MCF 10A (cell line): ENCODE measurements at regions not wholly inside any gene's neighbourhood (a gene's known extent, or its start where the extent isn't known, plus 50 kb on each side); places are given as distances from the start of the nearest gene placed in this dataset.

Source experiments
- BruUV-seq: library from RNA; stranded (reverse); fragments of 400-500 nt; replicated peaks from 2 replicates; lab custom pipeline; 2021; lab: Mats Ljungman, UMichigan
- CTCF ChIA-PET: fragments of 300-600 bp; sonication (Branson Sonifier 250); formaldehyde crosslinking; extraction: SDS; loops from one replicate; lab custom pipeline; 2021; ENCODE audit warnings: antibody characterized with exemption, inconsistent platforms; lab: Yijun Ruan, JAX
- POLR2A ChIA-PET: fragments of 300-600, 350-650 bp; sonication (Branson Sonifier 250); formaldehyde crosslinking; extraction: SDS; loops from one replicate; lab custom pipeline; 2020; ENCODE audit warnings: antibody characterized with exemption, inconsistent platforms; lab: Yijun Ruan, JAX
- DNase-seq: peaks from one replicate; pipeline ENCODE4 v3.0.0-alpha.2; 2018; ENCODE audit not compliant: unreplicated experiment
- H3K27ac Mint-ChIP-seq: one replicate; pipeline ENCODE4 v1.8.0; 2022; ENCODE audit warnings: mild to moderate bottlenecking, low read depth, mixed read lengths; ENCODE audit not compliant: unreplicated experiment
- H3K27me3 Mint-ChIP-seq: one replicate; pipeline ENCODE4 v1.8.0; 2022; ENCODE audit warnings: mixed read lengths; ENCODE audit not compliant: insufficient read depth, unreplicated experiment
- H3K36me3 Mint-ChIP-seq: one replicate; pipeline ENCODE4 v1.8.0; 2022; ENCODE audit warnings: mild to moderate bottlenecking, moderate library complexity, mixed read lengths; ENCODE audit not compliant: insufficient read depth, unreplicated experiment
- H3K4me1 Mint-ChIP-seq: one replicate; pipeline ENCODE4 v1.8.0; 2022; ENCODE audit warnings: mixed read lengths; ENCODE audit not compliant: insufficient read depth, unreplicated experiment
- H3K4me3 Mint-ChIP-seq: one replicate; pipeline ENCODE4 v1.8.0; 2022; ENCODE audit warnings: mild to moderate bottlenecking, moderate library complexity, mixed read lengths; ENCODE audit not compliant: unreplicated experiment
- H3K9me3 Mint-ChIP-seq: one replicate; pipeline ENCODE4 v1.8.0; 2022; ENCODE audit warnings: mixed read lengths; ENCODE audit not compliant: unreplicated experiment
- intact Hi-C: fragments of 100-400 bp; cut with micrococcal nuclease; formaldehyde crosslinking; loops from 2 replicates; pipeline ENCODE4 v1.14.1; 2022
- TF ChIP-seq, protein P1 (sequence below): fragments of 200-600 bp; IDR thresholded peaks from one replicate; pipeline ENCODE4 v1.8.0; 2022; ENCODE audit warnings: antibody characterized with exemption, mild to moderate bottlenecking; ENCODE audit not compliant: unreplicated experiment

- TF ChIP-seq, protein P1, sequence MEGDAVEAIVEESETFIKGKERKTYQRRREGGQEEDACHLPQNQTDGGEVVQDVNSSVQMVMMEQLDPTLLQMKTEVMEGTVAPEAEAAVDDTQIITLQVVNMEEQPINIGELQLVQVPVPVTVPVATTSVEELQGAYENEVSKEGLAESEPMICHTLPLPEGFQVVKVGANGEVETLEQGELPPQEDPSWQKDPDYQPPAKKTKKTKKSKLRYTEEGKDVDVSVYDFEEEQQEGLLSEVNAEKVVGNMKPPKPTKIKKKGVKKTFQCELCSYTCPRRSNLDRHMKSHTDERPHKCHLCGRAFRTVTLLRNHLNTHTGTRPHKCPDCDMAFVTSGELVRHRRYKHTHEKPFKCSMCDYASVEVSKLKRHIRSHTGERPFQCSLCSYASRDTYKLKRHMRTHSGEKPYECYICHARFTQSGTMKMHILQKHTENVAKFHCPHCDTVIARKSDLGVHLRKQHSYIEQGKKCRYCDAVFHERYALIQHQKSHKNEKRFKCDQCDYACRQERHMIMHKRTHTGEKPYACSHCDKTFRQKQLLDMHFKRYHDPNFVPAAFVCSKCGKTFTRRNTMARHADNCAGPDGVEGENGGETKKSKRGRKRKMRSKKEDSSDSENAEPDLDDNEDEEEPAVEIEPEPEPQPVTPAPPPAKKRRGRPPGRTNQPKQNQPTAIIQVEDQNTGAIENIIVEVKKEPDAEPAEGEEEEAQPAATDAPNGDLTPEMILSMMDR, result no peak
- no peak for DNase-seq
- H3K4me1 Mint-ChIP-seq, result no peaks in the 10 kb centered on the region
- ChIA-PET CTCF (interaction anchor here (0.7 to 1.4 kb wide), 3 partner anchors 10 to 43 kb away, joined by 3 to 4 read pairs (median 4); no protein-coding TSS in a partner anchor), POLR2A (no interaction called here)
- intact Hi-C loops, result no loop called here
- H3K27ac Mint-ChIP-seq, result no peak overlapping the region
- H3K27me3 Mint-ChIP-seq, result no peaks in the 10 kb centered on the region
- BruUV-seq, result no TSS peak
- no peaks in the 10 kb centered on the region for H3K36me3 Mint-ChIP-seq
- no peak overlapping the region for H3K4me3 Mint-ChIP-seq
- no peaks in the 10 kb centered on the region for H3K9me3 Mint-ChIP-seq
These were observed 370.0 kb downstream of the ZSWIM6 start for GRCh38 chr5:61701877-61702602.

DNA sequence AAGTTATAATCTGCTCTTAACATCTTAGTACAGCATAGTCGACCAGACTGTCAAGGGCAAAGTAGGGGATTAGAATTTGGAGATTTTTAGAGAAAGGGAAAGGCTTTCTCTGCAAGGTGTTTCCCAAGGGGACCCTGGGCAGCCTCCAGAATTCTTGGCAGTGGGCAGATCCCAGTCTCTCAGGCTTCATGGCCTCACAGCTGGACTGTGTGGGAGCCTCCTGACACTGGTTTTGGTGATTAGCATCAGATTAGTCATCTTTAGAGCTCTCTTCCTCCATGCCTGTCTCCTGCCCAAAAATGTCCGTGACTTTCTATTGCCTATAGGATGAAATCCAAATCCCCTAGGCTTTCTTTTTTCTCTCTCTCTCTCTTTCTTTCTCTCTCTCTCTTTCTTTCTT lies 370.7 kb downstream of the ZSWIM6 start:
- TF ChIP-seq, protein P1, result no peak
- Mint-ChIP-seq H3K27me3 (no peaks in the 10 kb centered on the region), H3K9me3 (no peaks in the 10 kb centered on the region), H3K36me3 (no peaks in the 10 kb centered on the region), H3K27ac (no peak overlapping the region), H3K4me1 (no peaks in the 10 kb centered on the region), H3K4me3 (no peak overlapping the region)
- intact Hi-C loops, result no loop called here
- peak; percentile 1 for DNase-seq
- CTCF ChIA-PET, result interaction anchor here (0.6 to 1.4 kb wide), 2 partner anchors 44 to 122 kb away, joined by 3 to 4 read pairs; no protein-coding TSS in a partner anchor
- BruUV-seq, result no TSS peak
- POLR2A ChIA-PET, result no interaction called here

DNA sequence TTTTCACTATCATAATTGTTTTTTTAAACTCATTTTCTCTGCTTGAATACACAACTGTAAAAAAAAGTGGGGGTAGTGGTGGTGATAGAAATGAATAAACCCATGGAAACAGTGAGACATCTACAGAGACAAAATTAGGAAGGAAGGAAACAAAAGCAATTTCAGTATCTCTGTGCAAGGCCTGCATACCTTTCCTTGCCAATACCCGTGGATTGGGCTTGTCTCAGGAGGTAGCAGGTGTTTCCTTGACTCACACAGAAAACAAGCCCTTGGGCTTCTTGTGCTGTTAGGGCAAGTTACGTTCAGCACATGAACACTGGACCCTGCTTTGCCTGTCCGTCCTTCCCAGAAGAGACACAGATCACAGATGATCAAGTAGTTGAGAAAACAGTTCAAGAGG lies 372.2 kb downstream of the ZSWIM6 start:
- Mint-ChIP-seq H3K27ac (no peak overlapping the region), H3K36me3 (no peaks in the 10 kb centered on the region), H3K9me3 (peaks cover 9% of the 10 kb centered on the region), H3K27me3 (peaks cover 3% of the 10 kb centered on the region), H3K4me1 (no peaks in the 10 kb centered on the region), H3K4me3 (no peak overlapping the region)
- no peak for DNase-seq
- ChIA-PET CTCF (no interaction called here), POLR2A (no interaction called here)
- BruUV-seq, result no TSS peak
- intact Hi-C loops, result no loop called here
- TF ChIP-seq, protein P1, result no peak

GRCh38 chr5:61706751-61707150 lies 374.7 kb downstream of the ZSWIM6 start:
- H3K4me1 Mint-ChIP-seq, result no peaks in the 10 kb centered on the region
- DNase-seq, result no peak
- no TSS peak for BruUV-seq
- H3K4me3 Mint-ChIP-seq, result no peak overlapping the region
- peaks cover 16% of the 10 kb centered on the region for H3K9me3 Mint-ChIP-seq
- ChIA-PET CTCF (interaction anchor here (0.7 kb wide), 1 partner anchor 8 kb away, joined by 3 read pairs; no protein-coding TSS in a partner anchor), POLR2A (interaction anchor here (1.1 to 1.7 kb wide), 2 partner anchors 9 to 20 kb away, joined by 4 to 5 read pairs; no protein-coding TSS in a partner anchor)
- no peak overlapping the region for H3K27ac Mint-ChIP-seq
- intact Hi-C loops, result no loop called here
- TF ChIP-seq, protein P1, result no peak
- H3K36me3 Mint-ChIP-seq, result no peaks in the 10 kb centered on the region
- peaks cover 10% of the 10 kb centered on the region for H3K27me3 Mint-ChIP-seq
